Femur (tissue), 1 donor: ENCODE measurements at regions not wholly inside any gene's neighbourhood (a gene's known extent, or its start where the extent isn't known, plus 50 kb on each side); places are given as distances from the start of the nearest gene placed in this dataset.

Source experiments
- DNase-seq: peaks from one replicate; pipeline ENCODE4 v3.0.0-alpha.2; 2017

- DNase-seq: no peak
These were observed 191.7 kb upstream of the CAMK1G start for GRCh38 chr1:209391792-209392191.

DNA sequence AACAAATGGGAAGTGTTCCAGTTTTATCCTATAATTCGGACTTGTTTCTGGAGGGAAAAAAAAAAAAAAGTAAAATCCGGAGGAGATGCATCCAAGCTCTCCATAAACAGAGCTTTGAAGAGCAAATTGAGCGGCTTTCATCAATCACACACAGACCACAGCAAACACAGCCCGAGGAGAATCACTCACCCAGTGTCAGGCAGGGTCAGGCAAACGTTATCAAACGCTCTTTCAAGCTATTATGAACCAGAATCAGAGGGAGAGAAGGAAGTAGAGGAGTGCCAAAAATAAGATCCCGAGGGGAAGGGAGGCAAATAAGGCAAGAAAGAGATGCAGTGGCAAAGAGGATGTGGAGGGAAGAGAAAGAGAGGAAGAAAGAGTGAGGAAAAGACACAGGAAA, 188.3 kb upstream of the CAMK1G start:
- no peak for DNase-seq

GRCh38 chr1:209397371-209397770, 186.1 kb upstream of the CAMK1G start:
- no peak for DNase-seq

DNA sequence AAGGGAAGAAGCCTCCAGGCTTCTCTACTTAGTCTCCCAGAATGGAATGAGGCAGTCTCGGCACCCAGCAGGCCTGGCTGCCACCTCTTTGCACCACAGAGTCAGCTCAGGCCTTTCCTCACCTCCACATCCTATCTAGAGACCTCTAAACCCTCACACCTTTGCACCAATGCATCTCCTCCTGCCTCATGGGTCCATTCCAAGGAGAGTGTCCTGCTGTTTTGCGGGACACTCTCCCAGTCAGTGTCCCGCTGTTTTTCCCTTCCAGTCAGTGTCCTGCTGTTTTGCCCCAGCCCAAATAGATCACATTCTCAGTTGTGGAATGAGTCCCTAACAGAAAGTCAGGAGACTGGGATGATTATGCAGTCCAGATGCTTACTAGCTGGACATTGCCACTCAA, 185.6 kb upstream of the CAMK1G start:
- DNase-seq: no peak

- peak; percentile 32 for DNase-seq
These were observed 185.1 kb upstream of the CAMK1G start for GRCh38 chr1:209398313-209398991.

- no peak for DNase-seq
These were observed 183.7 kb upstream of the CAMK1G start for GRCh38 chr1:209399800-209400199.

- DNase-seq: no peak
These were observed 182.9 kb upstream of the CAMK1G start for GRCh38 chr1:209400351-209401220.

GRCh38 chr1:209402697-209403096, 180.8 kb upstream of the CAMK1G start:
- no peak for DNase-seq

GRCh38 chr1:209403921-209404320, 179.6 kb upstream of the CAMK1G start:
- DNase-seq: no peak

DNA sequence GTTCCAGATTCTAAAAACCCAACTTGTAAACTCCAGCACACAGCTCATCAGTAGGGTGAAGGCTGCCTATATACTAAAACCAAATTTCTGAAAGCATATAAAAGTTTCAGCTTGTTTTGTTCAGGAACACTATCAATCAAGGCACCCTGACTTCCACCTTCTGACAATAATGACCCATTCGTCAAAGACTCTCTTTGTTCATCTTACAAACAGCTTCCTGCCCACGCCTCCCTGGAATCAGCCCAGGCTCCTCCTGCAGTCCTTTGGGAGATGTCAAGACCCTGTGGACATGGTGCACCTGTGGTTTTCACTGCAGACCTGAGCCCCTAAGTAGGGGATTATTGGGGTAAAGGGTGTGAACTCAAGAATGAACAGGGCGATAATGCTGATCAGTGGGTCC, 178.9 kb upstream of the CAMK1G start:
- DNase-seq: no peak

DNA sequence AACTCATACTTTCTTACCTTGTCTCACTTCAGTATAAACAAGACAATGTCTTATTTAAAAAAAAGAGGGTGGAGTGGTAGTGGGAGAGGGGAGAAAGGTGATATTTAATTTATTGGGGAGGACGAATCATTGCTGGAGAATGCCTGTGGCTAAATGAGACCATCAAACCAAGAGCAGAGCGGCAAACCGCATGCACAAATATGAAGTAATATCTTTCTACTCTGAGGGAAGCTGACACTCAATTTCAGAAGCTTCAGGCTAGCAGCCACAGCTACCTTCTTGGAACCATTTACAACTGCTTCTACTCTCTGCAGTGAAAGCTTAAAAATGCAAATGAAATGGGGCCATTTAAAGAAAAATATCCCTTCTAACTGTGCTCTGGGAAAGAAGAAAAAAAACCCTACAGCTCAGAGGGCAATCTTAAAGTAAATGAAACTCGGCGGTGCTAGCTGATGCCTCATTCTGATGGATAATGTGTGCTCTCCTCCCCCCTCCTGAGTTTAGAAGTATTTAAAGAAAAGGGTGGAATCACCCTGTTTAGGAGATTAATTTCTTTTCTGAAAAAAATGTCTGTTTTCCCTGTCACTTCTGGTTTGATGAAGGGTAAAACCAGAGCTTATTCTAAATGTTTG, 178.2 kb upstream of the CAMK1G start:
- no peak for DNase-seq

DNA sequence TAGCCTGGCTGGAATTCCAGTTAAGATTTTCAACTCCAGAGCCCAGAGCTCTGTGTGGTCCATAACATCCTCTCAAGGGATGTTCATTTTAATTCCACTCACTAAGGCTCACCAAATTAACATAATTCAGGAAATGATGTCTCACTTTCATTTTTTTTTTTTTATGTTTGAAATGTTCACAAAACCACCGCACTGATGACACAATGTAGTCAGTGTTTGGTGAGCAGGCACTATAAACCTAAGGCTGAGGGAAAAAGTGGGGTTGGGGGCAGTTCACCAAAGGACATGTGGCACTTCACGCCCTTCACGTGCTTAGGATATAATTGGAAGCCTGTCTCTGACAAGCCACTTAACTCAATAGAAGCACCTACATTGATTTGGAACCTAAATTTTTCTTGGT, 177.3 kb upstream of the CAMK1G start:
- DNase-seq: no peak

- no peak for DNase-seq
These were observed 176.9 kb upstream of the CAMK1G start for GRCh38 chr1:209406595-209406994.

GRCh38 chr1:209409780-209410179, 173.7 kb upstream of the CAMK1G start:
- DNase-seq: no peak

DNA sequence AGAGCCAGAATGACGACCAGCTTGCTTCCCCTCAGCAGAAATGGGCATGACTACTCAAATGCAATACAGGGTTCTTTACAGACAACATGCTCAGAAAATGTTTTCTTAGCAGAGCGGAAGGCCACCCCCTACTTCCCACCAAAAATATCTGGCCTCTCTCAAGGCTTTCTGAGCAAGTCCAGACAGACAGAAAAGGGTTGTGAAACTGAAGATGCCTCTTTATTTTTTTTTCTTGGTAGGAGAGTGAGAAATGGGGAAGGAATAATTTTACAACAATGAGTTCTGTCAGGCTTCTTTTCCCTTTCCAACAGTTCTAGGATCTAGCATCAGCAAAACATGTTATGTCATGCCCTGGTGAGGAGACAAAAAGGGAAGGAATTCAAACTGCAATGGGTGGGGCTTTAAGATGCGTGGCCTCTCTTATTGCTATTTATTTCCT, 172.0 kb upstream of the CAMK1G start:
- DNase-seq: peak; percentile 34

- DNase-seq: no peak
These were observed 171.5 kb upstream of the CAMK1G start for GRCh38 chr1:209412036-209412435.

DNA sequence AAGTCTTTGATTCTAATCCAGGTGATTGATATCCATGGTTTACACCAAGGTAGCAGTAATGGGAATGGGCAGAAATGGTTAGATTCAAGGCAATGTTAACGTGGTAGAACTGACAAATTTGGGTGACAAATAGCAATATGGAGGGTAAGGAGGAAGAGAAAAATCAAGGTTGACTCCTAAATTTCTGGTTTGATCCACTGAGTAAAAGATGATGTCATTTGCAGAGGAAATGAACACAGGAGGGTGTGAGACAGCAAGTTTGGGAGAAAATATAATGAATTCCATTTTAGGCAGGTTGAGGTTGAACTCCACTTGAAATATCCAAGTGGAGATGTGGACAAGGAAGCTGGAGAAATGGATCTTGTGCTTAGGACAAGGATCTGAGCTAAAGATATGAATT, 170.9 kb upstream of the CAMK1G start:
- DNase-seq: no peak

- no peak for DNase-seq
These were observed 170.5 kb upstream of the CAMK1G start for GRCh38 chr1:209413062-209413461.

GRCh38 chr1:209414803-209415329, 168.6 kb upstream of the CAMK1G start:
- DNase-seq: no peak

- no peak for DNase-seq
These were observed 167.5 kb upstream of the CAMK1G start for GRCh38 chr1:209416039-209416438.

GRCh38 chr1:209416716-209417115, 166.8 kb upstream of the CAMK1G start:
- DNase-seq: no peak

DNA sequence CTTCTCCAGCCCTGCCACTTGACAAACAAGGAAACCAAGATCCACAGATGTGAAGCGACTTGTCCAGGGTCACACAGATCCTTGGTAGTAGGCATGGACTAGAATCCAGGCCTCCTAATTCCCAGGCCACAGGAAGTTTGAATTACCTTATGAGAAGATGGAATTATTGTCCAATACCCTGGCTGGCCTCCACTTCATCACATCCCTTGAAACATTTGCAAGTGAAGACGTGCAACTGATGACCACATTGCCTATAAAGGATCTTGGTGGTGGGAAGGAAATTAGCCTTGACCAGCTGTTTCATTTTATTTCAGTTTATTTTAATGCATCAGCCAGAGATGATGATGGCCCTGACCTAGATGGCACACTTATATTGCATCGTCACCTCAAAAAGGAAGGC, 165.8 kb upstream of the CAMK1G start:
- DNase-seq: no peak

- DNase-seq: no peak
These were observed 163.2 kb upstream of the CAMK1G start for GRCh38 chr1:209420276-209420675.

DNA sequence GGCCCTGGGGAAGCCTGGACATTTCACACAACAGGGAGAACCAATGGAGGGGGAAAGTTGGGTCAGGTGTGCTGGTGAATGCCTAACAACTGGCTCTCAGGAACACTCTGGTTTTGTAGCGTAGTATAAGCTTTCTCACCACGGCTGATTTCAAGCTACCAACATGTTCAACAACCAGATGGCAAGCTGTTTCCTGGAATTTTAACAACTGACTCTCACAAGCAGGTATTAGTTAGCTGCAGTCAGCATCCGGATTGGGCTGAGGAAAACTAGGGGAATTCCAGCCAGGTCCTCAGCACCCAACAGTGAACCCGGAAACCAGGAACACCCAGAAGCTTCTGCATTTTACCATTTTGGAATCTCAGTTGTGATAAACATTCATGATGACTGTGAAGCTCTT, 162.3 kb upstream of the CAMK1G start:
- no peak for DNase-seq
